Kidney epithelial cell (primary cell): ENCODE measurements at regions not wholly inside any gene's neighbourhood (a gene's known extent, or its start where the extent isn't known, plus 50 kb on each side); places are given as distances from the start of the nearest gene placed in this dataset.
A peak's percentile ranks its signal among the peaks of the same experiment; 100 is the strongest.

Source experiments
- DNase-seq: peaks from one replicate; pipeline ENCODE4 v3.0.0-alpha.2; 2010; ENCODE audit warnings: low read depth
- H3K27me3 ChIP-seq: 2 replicates; pipeline ENCODE4 v1.6.0; 2011; ENCODE audit warnings: low read length; ENCODE audit not compliant: control insufficient read depth, insufficient read depth
- H3K36me3 ChIP-seq: 2 replicates; pipeline ENCODE4 v1.5.1; 2011; ENCODE audit warnings: low read length; ENCODE audit not compliant: control insufficient read depth, insufficient read depth
- H3K4me3 ChIP-seq: 2 replicates; pipeline ENCODE4 v1.5.1; 2011; ENCODE audit warnings: low read depth, mild to moderate bottlenecking, control low read depth, low read length
- TF ChIP-seq, protein P1 (sequence below): IDR thresholded peaks from 2 replicates; pipeline ENCODE4 v1.5.1; 2011; ENCODE audit warnings: mild to moderate bottlenecking, moderate library complexity, low read length, control low read depth, inconsistent platforms; ENCODE audit not compliant: insufficient read depth, poor library complexity, severe bottlenecking

DNA sequence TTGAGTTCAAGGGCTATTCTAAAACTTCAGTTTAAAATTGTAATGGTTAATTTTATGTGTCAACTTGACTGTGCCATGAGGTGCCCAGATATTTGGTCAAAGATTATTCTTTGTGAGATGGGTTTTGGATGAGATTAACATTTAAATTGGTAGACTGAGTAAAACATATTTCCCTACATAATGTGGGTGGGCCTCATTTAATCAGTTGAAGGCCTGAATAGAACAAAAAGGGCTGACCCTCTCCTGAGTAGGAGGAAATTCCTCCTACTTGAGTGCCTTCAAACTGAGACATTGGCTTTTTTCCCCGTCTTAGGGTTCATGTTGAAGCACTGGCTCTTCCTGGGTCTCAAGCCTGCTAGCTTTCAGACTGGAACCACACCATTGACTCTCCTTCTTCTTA, 89.6 kb upstream of the FAM9A start:
- no peaks in the 10 kb centered on the region for H3K36me3 ChIP-seq
- no peak overlapping the region for H3K4me3 ChIP-seq
- H3K27me3 ChIP-seq, result no peaks in the 10 kb centered on the region
- DNase-seq, result no peak
- TF ChIP-seq, protein P1, sequence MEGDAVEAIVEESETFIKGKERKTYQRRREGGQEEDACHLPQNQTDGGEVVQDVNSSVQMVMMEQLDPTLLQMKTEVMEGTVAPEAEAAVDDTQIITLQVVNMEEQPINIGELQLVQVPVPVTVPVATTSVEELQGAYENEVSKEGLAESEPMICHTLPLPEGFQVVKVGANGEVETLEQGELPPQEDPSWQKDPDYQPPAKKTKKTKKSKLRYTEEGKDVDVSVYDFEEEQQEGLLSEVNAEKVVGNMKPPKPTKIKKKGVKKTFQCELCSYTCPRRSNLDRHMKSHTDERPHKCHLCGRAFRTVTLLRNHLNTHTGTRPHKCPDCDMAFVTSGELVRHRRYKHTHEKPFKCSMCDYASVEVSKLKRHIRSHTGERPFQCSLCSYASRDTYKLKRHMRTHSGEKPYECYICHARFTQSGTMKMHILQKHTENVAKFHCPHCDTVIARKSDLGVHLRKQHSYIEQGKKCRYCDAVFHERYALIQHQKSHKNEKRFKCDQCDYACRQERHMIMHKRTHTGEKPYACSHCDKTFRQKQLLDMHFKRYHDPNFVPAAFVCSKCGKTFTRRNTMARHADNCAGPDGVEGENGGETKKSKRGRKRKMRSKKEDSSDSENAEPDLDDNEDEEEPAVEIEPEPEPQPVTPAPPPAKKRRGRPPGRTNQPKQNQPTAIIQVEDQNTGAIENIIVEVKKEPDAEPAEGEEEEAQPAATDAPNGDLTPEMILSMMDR, result no peak

DNA sequence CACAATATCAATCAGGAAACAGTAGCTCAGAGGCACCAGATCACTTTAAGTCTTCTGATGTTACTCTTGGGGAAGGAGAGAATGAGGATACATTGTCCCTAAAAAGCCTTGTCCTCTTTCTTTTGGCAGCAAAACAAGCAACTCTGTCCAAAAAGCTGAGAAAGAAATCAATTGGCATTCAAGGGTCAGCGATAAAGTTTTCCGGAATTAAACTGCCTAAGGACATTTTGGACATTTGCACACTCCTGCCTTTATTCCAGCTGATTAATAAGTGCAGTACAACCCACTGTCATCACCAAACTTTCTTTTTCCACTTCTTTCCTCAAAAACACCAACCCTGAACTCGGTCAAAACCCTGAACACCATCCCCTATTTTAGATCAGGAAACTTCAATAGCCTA, 85.8 kb upstream of the FAM9A start:
- TF ChIP-seq, protein P1, result no peak
- H3K36me3 ChIP-seq, result no peaks in the 10 kb centered on the region
- no peak overlapping the region for H3K4me3 ChIP-seq
- H3K27me3 ChIP-seq, result no peaks in the 10 kb centered on the region
- no peak for DNase-seq

DNA sequence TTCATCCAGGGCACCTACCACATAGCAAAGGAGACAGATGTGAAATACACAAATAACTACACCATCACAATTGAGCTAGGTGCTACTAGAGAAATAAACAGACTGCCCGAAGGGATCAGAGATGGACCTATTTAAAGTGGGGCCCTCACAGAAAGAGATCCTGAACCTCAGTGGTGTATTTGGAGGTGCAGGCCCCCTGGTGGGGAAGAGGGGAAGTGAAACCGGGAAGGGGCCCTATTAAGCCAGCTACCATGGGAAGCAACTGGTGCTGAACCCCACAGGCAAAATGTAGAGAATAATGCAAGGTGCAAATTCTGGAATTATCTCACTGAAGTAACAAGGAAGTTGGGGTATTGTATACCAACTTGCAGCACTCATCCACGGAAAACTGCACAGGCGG, 78.6 kb upstream of the FAM9A start:
- DNase-seq, result no peak
- TF ChIP-seq, protein P1, result peak; percentile 65
- H3K27me3 ChIP-seq, result no peaks in the 10 kb centered on the region

DNA sequence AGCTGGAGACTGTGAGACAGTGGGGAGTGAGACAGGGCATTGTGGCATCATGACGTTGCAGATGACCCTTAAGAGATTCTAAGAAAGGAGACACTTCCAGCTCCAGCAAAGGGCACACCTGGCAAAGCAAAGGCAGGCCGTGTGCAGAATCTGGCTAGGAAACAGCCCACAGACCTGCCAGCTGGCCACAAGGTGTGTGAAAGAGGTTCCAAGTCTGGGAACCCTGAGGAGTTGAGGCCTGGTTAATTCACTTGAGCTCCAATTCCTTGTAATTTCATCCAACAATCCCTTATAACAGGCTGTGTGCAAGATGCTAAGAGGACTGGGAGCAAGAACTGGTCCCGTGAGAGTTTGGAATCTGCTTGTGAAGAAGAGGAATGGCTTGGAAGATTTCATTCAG, 72.8 kb upstream of the FAM9A start:
- H3K27me3 ChIP-seq, result no peaks in the 10 kb centered on the region
- no peak overlapping the region for H3K4me3 ChIP-seq
- no peak for DNase-seq
- no peaks in the 10 kb centered on the region for H3K36me3 ChIP-seq
- TF ChIP-seq, protein P1, result no peak

More for the DNA sequence above, 78.6 kb upstream of the FAM9A start:
- Histone ChIP-seq H3K36me3 (no peaks in the 10 kb centered on the region), H3K4me3 (no peak overlapping the region)

DNA sequence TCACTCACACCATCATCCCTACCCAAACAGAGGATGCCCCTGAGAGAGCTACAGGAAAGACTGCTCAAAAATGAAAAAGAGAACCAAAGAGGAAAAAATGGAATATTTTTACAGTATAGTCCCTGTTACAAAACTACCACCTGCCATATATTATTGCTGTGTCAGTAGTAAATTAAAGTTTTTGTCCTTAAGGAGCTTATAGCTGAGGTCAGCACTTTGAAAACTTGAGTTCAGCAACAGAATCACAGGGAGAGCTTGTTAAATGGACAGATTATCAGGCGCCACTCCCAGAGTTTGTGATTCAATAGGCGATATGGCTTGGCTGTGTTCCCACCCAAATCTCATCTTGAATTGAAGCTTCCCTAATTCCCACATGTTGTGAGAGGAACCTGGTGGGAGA, 71.9 kb upstream of the FAM9A start:
- TF ChIP-seq, protein P1, result no peak
- Histone ChIP-seq H3K36me3 (no peaks in the 10 kb centered on the region), H3K4me3 (no peak overlapping the region), H3K27me3 (no peaks in the 10 kb centered on the region)
- DNase-seq, result no peak

DNA sequence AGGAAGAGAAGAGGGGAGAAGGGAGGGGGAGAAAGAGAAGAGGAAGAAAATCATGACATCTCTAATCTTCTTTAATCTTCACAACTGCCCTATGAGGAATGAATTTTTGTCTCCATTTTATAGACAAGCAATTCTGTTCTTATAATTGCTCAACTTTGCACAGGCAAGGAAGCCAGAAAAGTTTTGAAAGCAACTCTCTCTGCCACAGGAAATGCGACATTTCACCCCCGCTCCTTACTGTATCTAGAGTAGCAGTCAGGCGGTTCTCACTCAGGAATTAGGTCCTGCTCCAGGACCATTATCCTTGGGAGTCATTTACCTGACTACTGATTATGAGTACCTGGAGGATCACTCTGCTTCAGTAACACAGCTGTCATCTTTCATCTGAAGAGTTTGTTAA, 69.2 kb upstream of the FAM9A start:
- Histone ChIP-seq H3K4me3 (no peak overlapping the region), H3K36me3 (no peaks in the 10 kb centered on the region), H3K27me3 (no peaks in the 10 kb centered on the region)
- DNase-seq, result no peak
- TF ChIP-seq, protein P1, result no peak
